AG04450 (cell line): ENCODE measurements at regions not wholly inside any gene's neighbourhood (a gene's known extent, or its start where the extent isn't known, plus 50 kb on each side); places are given as distances from the start of the nearest gene placed in this dataset.
"Not testable (repeated sequence)": the region's sequence is repeated elsewhere in the genome, so short reads cannot be mapped to it uniquely, and the experiment has no call there.

Experiments
- CTCF ChIA-PET: fragments of 300-600, 350-600 bp; formaldehyde crosslinking; extraction: SDS; loops from one replicate; lab custom pipeline; 2022; ENCODE audit warnings: antibody characterized with exemption, inconsistent platforms; lab: Charles Lee
- POLR2A ChIA-PET: fragments of 350-600 bp; formaldehyde crosslinking; extraction: SDS; loops from one replicate; lab custom pipeline; 2021; ENCODE audit warnings: antibody characterized with exemption, inconsistent platforms; lab: Yijun Ruan, JAX
- DNase-seq: peaks from one replicate; pipeline ENCODE4 v3.0.0-alpha.2; 2011; ENCODE audit warnings: low read depth, low spot score
- H3K27ac ChIP-seq: one replicate; pipeline ENCODE4 v1.5.1; 2012; ENCODE audit warnings: low read depth, low read length, control low read depth
- H3K27me3 ChIP-seq: one replicate; pipeline ENCODE4 v1.6.0; 2012; ENCODE audit warnings: low read length; ENCODE audit not compliant: control insufficient read depth, insufficient read depth
- H3K4me3 ChIP-seq: 2 replicates; pipeline ENCODE4 v1.5.1; 2011; ENCODE audit warnings: mild to moderate bottlenecking, low read depth, low read length, control low read depth
- H3K9me3 ChIP-seq: 2 replicates; pipeline ENCODE4 v1.5.1; 2012; ENCODE audit warnings: low read length; ENCODE audit not compliant: control insufficient read depth, insufficient read depth
- TF ChIP-seq, protein P1 (sequence below): IDR thresholded peaks from 2 replicates; pipeline ENCODE4 v1.5.1; 2011; ENCODE audit warnings: low read depth, low read length, control low read depth, inconsistent platforms

DNA sequence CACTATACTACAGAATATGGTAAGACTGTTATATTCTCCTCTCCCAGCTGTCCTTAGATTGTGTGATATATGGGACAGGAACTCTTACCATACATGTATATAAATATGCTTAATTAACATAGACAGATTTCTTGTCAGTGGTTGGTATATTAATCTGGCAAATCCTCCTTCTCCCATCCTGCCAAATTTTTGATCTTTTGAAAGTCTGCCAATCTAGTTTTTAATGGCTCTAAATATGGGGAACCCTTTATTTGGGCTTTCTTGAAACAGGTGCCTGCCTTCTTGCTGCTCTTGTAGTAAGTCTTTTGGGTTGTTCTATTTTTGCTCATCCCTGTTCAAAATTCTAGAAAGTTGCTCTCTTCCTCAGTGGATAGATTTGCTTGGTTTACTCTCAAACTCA lies 63.5 kb downstream of the SPATA31D1 start:
- Histone ChIP-seq H3K27ac (no peak overlapping the region), H3K9me3 (peaks cover 7% of the 10 kb centered on the region; the same call in 1 of the 2 replicates), H3K27me3 (no peaks in the 10 kb centered on the region), H3K4me3 (no peak overlapping the region)
- ChIA-PET POLR2A (no interaction called here), CTCF (no interaction called here)
- TF ChIP-seq, protein P1, sequence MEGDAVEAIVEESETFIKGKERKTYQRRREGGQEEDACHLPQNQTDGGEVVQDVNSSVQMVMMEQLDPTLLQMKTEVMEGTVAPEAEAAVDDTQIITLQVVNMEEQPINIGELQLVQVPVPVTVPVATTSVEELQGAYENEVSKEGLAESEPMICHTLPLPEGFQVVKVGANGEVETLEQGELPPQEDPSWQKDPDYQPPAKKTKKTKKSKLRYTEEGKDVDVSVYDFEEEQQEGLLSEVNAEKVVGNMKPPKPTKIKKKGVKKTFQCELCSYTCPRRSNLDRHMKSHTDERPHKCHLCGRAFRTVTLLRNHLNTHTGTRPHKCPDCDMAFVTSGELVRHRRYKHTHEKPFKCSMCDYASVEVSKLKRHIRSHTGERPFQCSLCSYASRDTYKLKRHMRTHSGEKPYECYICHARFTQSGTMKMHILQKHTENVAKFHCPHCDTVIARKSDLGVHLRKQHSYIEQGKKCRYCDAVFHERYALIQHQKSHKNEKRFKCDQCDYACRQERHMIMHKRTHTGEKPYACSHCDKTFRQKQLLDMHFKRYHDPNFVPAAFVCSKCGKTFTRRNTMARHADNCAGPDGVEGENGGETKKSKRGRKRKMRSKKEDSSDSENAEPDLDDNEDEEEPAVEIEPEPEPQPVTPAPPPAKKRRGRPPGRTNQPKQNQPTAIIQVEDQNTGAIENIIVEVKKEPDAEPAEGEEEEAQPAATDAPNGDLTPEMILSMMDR: no peak
- DNase-seq: no peak

DNA sequence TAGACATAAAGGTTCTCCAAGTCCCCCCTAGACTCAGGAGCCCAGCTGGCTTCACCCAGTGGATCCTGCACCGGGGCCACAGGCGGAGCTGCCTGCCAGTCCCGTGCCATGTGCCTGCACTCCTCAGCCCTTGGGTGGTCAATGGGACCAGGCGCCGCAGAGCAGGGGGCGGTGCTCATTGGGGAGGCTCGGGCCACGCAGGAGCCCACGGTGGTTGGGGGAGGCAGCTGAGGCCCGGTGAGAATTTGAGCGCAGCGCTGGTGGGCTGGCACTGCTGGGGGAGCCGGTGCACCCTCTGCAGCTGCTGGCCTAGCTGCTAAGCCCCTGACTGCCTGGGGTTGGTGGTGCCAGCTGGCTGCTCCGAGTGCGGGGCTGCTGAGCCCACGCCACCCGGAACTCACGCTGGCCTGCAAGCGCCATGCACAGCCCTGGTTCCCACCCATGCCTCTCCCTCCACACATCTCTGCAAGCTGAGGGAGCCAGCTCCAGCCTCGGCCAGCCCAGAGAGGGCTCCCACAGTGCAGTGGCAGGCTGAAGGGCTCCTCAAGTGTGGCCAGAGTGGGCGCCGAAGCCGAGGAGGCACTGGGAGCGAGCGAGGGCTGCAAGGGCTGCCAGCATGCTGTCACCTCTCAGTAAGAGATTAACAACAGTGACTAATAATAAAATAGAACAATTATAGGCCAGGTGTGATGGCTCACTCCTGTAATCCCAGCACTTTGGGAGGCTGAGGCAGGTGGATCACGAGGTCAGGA lies 65.9 kb downstream of the SPATA31D1 start:
- ChIA-PET POLR2A (no interaction called here), CTCF (no interaction called here)

DNA sequence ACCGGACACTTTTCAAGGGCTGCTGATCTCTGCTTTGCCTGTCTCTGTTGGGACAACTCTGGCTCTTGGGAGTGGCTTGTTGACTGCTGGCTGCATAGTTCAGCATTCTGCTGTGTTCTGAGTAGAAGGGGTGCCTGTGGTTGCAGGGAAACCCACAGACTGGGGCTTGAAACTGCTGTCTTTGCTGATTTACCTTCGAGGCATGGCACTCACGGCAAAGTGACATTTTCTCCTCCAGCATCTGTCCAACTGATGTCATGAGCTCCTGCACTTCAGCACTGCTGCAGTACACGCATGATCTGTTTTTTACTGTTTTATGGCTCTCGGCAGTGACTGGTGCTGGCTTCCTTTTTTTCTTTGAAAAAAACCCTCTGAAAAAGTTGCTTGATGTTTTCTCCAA lies 69.2 kb downstream of the SPATA31D1 start:
- peaks cover 7% of the 10 kb centered on the region; the same call in 1 of the 2 replicates for H3K9me3 ChIP-seq
- ChIA-PET CTCF (no interaction called here), POLR2A (no interaction called here)
- H3K27me3 ChIP-seq: no peaks in the 10 kb centered on the region
- H3K4me3 ChIP-seq: no peak overlapping the region
- TF ChIP-seq, protein P1: no peak
- no peak overlapping the region for H3K27ac ChIP-seq
- no peak for DNase-seq

More for the DNA sequence above, 65.9 kb downstream of the SPATA31D1 start:
- no peak for DNase-seq
- H3K27ac ChIP-seq: no peak overlapping the region
- TF ChIP-seq, protein P1: no peak
- H3K4me3 ChIP-seq: no peak overlapping the region
- H3K9me3 ChIP-seq: peaks cover 7% of the 10 kb centered on the region; the same call in 1 of the 2 replicates
- no peaks in the 10 kb centered on the region for H3K27me3 ChIP-seq

DNA sequence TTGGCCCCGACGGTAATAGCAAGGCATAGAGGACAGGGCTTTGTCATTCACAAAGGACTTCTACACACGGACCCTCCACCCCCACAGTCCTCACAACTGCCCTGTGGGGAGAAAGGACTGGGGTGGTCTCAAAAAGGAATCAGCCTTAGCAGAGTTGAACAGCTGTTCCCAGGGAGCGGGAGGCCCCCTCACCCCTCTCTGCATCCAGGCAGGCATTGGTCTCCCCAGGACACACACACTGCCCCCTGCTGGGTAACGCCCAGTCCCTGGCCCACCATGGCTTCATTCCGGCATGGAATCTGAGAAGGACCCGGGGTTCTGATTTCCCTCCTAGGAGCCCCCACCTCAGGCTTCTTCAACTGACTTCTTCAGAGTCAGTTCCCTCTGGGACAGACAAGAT lies 73.2 kb downstream of the SPATA31D1 start:
- H3K27ac ChIP-seq, POLR2A ChIA-PET, H3K4me3 ChIP-seq, CTCF ChIA-PET, H3K9me3 ChIP-seq, DNase-seq, H3K27me3 ChIP-seq: not testable (repeated sequence)

DNA sequence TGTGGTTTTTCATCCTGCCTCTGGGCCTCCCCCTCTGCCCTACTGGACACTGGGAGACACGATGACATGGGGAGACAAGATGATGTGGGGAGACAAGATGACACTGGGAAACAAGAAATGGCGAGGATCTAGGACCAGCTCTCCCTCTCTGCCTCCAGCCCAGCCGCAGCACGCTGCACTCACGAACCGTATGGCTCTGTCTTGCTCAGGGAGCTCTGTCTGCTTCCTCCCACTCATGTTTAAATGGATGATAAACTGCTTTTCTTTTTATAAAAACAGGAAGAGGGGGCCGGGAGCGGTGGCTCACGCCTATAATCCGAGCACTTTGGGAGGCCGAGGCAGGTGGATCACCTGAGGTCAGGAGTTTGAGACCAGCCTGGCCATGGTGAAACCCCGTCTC lies 73.7 kb downstream of the SPATA31D1 start:
- Histone ChIP-seq H3K4me3 (no peak overlapping the region), H3K27me3 (no peaks in the 10 kb centered on the region), H3K9me3 (no peaks in the 10 kb centered on the region), H3K27ac (no peak overlapping the region)
- CTCF ChIA-PET: no interaction called here
- TF ChIP-seq, protein P1: no peak
- DNase-seq: no peak
- POLR2A ChIA-PET: no interaction called here
